Omental fat pad (tissue), 3 donors: ENCODE measurements at regions not wholly inside any gene's neighbourhood (a gene's known extent, or its start where the extent isn't known, plus 50 kb on each side); places are given as distances from the start of the nearest gene placed in this dataset.

Experiments
- ATAC-seq: fragments of 150-250 bp; one replicate; pipeline ENCODE4 v1.9.1; 2016; ENCODE audit warnings: mild to moderate bottlenecking, moderate library complexity; ENCODE audit not compliant: low FRiP score
- DNase-seq: peaks from one replicate; pipeline ENCODE4 v3.0.0-alpha.2; 2019; ENCODE audit warnings: low spot score
- TF ChIP-seq, protein P1 (sequence below), 3 donors: fragments of 450-650 bp; IDR thresholded peaks; one replicate each; pipeline ENCODE4 v1.5.1; 2016 to 2017; ENCODE audit warnings: antibody characterized with exemption in 3 of 3, mild to moderate bottlenecking in 3 of 3, moderate library complexity in 2 of 3

DNA sequence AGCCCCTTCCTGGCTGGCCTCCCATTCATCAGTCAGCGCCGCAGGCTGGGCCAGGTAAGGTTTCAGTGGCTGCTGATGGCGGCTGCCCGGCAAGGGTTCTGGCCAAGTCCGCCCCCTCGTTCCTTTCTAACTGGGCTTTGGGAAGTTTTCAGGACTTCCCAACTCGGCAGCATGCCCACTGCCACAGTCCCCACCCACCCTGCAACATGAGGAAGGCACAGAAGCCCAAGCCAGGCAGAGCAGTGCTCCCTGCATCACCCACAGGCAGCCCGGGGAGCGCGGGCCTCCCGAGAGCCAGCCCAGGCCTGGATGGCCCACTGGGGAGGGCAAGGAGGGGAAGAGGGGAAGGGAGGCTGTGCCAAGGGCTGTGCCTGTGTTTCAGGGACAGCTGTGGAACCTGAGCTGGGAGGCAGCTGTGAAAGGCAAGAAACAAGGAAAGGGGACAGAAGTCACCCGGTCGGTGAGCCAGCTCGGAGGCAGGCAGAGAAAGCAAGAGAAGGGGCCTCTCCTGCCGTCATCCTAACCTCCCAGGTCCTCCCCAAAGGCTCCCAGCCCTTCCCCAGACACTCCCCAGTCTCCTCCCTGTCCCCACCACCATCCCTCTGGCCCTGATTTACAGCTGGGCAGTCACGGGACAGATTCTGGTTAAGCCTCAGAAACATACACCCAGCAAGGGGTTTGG, 73.9 kb downstream of the CPN2 start:
- ATAC-seq (peak; percentile 33), DNase-seq (peak; percentile 23)
- TF ChIP-seq, protein P1, sequence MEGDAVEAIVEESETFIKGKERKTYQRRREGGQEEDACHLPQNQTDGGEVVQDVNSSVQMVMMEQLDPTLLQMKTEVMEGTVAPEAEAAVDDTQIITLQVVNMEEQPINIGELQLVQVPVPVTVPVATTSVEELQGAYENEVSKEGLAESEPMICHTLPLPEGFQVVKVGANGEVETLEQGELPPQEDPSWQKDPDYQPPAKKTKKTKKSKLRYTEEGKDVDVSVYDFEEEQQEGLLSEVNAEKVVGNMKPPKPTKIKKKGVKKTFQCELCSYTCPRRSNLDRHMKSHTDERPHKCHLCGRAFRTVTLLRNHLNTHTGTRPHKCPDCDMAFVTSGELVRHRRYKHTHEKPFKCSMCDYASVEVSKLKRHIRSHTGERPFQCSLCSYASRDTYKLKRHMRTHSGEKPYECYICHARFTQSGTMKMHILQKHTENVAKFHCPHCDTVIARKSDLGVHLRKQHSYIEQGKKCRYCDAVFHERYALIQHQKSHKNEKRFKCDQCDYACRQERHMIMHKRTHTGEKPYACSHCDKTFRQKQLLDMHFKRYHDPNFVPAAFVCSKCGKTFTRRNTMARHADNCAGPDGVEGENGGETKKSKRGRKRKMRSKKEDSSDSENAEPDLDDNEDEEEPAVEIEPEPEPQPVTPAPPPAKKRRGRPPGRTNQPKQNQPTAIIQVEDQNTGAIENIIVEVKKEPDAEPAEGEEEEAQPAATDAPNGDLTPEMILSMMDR (IDR thresholded peaks at IDR 0.05), result no peak

DNA sequence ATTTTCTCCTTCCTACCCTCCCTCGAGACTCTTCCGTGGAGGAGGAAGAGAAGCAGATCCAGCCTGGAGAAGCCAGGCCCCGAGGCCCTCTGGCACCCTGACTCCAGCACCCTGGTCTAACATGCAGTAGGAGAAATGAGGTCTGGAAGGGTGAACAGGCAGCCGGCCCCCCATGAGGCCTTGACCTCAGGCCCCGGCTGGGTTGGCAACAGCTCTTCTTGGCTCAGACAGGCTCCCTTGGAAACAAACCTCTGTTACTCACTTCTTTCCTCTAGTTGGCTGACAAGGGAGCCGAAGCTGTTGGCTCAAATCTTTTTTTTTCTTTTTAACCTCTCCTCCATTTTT, 73.4 kb downstream of the CPN2 start:
- DNase-seq (peak; percentile 21), ATAC-seq (peak; percentile 63)

DNA sequence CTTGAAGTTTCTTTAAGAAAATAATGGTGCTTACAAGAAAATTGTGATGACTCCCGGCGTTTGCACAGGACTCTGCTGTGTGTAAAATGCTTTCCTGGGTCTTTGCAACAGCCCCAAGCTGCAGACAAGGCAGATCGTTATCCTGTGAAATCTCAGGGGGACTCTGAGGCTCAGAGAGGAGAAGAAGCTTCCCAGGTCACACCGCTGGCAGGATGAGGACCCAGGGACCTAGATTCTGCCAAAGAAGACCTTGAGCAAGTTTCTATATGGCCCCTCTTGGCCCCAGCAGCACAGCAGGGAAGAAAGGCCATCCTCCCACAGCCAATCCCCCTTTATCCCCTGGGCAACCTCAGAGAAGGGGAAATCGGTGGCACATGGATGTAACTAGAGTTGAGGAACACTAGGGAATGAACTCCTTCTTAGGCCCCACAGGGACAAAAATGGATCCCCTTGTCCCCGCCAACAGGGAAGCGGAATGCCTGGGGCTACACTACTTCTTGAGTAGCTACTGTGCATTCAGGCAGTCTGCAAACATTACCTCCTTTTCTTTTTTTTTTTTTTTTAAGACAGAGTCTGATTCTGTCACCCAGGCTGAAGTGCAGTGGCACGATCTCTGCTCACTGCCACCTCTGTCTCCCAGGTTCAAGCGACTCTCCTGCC, 72.8 kb downstream of the CPN2 start:
- TF ChIP-seq, protein P1 (IDR thresholded peaks at IDR 0.05), result no peak
- DNase-seq (peak; percentile 17), ATAC-seq (no peak)

More for the DNA sequence above, 73.4 kb downstream of the CPN2 start:
- TF ChIP-seq, protein P1 (IDR thresholded peaks at IDR 0.05), result no peak

DNA sequence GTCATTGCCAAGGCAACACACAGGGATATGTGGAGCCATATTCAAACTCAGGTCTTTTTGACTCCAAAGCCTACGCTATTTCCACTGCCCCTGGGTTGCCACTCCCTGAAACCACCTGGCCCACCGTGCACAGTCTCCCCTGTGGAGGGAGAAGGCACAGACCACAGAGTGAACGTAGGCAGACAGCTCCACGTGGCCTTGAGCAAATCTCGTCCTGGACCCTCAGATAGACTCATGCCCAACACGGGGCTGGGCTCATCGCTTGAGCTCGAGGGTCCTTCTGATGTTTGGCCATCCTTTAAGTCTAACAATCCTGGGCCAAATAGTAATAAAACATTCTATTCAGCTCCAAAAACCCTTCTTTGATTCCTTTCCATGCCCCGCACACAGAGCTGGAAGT, 72.0 kb downstream of the CPN2 start:
- TF ChIP-seq, protein P1 (IDR thresholded peaks at IDR 0.05), result no peak
- ATAC-seq (no peak), DNase-seq (peak; percentile 19)

DNA sequence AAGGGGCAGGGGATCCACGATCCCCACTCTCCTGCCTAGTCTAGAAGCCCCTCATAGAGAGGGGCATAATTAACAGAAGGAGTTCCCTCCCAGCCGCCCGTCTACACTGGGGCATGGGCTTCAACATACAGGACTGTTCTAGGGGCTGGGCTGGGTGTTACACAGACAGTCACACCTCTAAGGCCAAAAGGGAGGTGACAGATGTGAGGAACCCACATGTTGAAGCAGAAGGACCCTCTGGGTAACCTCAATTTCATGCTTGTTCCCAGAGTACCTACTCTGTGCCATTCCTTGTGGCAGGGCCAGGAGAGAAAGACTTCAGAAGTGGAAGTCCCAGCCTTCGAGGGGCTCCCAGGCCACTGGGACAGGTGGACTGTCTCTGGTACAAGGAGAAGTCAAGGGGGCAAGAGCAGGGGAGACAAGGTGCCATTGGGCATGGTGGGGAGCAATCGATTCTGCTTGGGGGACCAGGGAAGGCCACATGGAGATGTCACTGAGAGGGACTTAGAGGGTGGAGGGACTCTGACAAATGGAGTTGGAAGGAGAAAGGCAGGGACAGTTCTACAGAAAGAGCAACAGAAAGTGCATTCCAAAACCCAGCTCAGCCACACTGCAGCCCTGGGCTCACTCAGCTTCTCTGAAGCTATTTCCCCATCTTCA, 71.3 kb downstream of the CPN2 start:
- peak; percentile 13 for DNase-seq
- ATAC-seq, result no peak
- TF ChIP-seq, protein P1 (IDR thresholded peaks at IDR 0.05), result no peak

DNA sequence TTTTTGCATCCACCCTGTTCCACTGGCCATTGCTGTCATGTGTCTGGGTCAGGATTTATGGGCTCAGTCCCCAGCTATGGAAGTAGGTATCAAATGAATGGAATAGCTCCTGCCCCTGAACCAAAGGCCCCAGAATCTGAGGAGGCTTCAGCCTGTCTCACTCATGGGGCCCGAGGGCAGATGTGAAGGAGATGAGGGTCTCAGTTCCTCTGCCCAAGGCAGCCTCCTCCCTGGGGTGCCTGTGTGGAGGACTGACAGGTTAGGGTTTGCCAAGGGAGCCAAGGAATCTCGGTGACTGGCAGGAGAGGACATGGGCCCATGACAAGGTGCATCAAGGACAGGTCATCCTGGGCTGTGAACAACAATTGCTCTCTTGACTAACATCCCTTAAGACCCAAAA, 70.4 kb downstream of the CPN2 start:
- TF ChIP-seq, protein P1 (IDR thresholded peaks at IDR 0.05), result no peak
- ATAC-seq, result no peak
- peak; percentile 13 for DNase-seq
